ENCODE measurements at regions not wholly inside any gene's neighbourhood (a gene's known extent, or its start where the extent isn't known, plus 50 kb on each side); places are given as distances from the start of the nearest gene placed in this dataset.

GRCh38 chr5:68429510-68429909, 214.0 kb downstream of the PIK3R1 start:
- H3K27ac Mint-ChIP-seq, result no peak overlapping the region
- CTCF ChIA-PET, result interaction anchor here (1.2 kb wide), 1 partner anchor 142 kb away, joined by 3 read pairs; no protein-coding TSS in a partner anchor
- H3K4me1 Mint-ChIP-seq (ENCODE audit: low read depth), result peaks cover 56% of the 10 kb centered on the region
- no peak for DNase-seq
- peaks cover 5% of the 10 kb centered on the region for H3K27me3 Mint-ChIP-seq (ENCODE audit: low read depth)
- no peak overlapping the region for H3K4me3 Mint-ChIP-seq
- intact Hi-C loops (cut with micrococcal nuclease), result no loop called here
- no peaks in the 10 kb centered on the region for H3K9me3 Mint-ChIP-seq
- H3K36me3 Mint-ChIP-seq (ENCODE audit: low read depth), result no peaks in the 10 kb centered on the region

GRCh38 chr5:68430279-68430678, 214.7 kb downstream of the PIK3R1 start:
- H3K36me3 Mint-ChIP-seq (ENCODE audit: low read depth), result no peaks in the 10 kb centered on the region
- CTCF ChIA-PET, result interaction anchor here (1.2 kb wide), 1 partner anchor 143 kb away, joined by 3 read pairs; no protein-coding TSS in a partner anchor
- peaks cover 57% of the 10 kb centered on the region for H3K4me1 Mint-ChIP-seq (ENCODE audit: low read depth)
- no peak for DNase-seq
- intact Hi-C loops (cut with micrococcal nuclease), result loop anchor here (5.0 to 10.0 kb wide), 2 partner anchors 1425 to 1608 kb away; no protein-coding TSS in a partner anchor
- no peak overlapping the region for H3K27ac Mint-ChIP-seq
- no peaks in the 10 kb centered on the region for H3K9me3 Mint-ChIP-seq
- peaks cover 5% of the 10 kb centered on the region for H3K27me3 Mint-ChIP-seq (ENCODE audit: low read depth)
- no peak overlapping the region for H3K4me3 Mint-ChIP-seq

- H3K36me3 Mint-ChIP-seq (ENCODE audit: low read depth), result no peaks in the 10 kb centered on the region
- no peak overlapping the region for H3K4me3 Mint-ChIP-seq
- intact Hi-C loops (cut with micrococcal nuclease), result loop anchor here (5.0 to 10.0 kb wide), 2 partner anchors 1426 to 1609 kb away; no protein-coding TSS in a partner anchor
- peaks cover 5% of the 10 kb centered on the region for H3K27me3 Mint-ChIP-seq (ENCODE audit: low read depth)
- no peak for DNase-seq
- H3K9me3 Mint-ChIP-seq, result no peaks in the 10 kb centered on the region
- peaks cover 56% of the 10 kb centered on the region for H3K4me1 Mint-ChIP-seq (ENCODE audit: low read depth)
- H3K27ac Mint-ChIP-seq, result no peak overlapping the region
- CTCF ChIA-PET, result interaction anchor here (1.1 kb wide), 1 partner anchor 143 kb away, joined by 4 read pairs; no protein-coding TSS in a partner anchor
Measured at GRCh38 chr5:68431186-68431585, 215.6 kb downstream of the PIK3R1 start.

GRCh38 chr5:68431601-68432337, 216.2 kb downstream of the PIK3R1 start:
- no peak for DNase-seq
- Mint-ChIP-seq H3K27me3 (ENCODE audit: low read depth) (peaks cover 5% of the 10 kb centered on the region), H3K27ac (no peak overlapping the region), H3K4me3 (no peak overlapping the region), H3K4me1 (ENCODE audit: low read depth) (peaks cover 51% of the 10 kb centered on the region), H3K9me3 (no peaks in the 10 kb centered on the region), H3K36me3 (ENCODE audit: low read depth) (no peaks in the 10 kb centered on the region)
- intact Hi-C loops (cut with micrococcal nuclease), result loop anchor here (5.0 to 10.0 kb wide), 2 partner anchors 1427 to 1609 kb away; no protein-coding TSS in a partner anchor
- CTCF ChIA-PET, result interaction anchor here (1.1 kb wide), 1 partner anchor 144 kb away, joined by 4 read pairs; no protein-coding TSS in a partner anchor

- H3K4me1 Mint-ChIP-seq (ENCODE audit: low read depth), result peaks cover 51% of the 10 kb centered on the region
- intact Hi-C loops (cut with micrococcal nuclease), result loop anchor here (5.0 to 10.0 kb wide), 2 partner anchors 1428 to 1610 kb away; no protein-coding TSS in a partner anchor
- no peak overlapping the region for H3K27ac Mint-ChIP-seq
- peaks cover 5% of the 10 kb centered on the region for H3K27me3 Mint-ChIP-seq (ENCODE audit: low read depth)
- no peak overlapping the region for H3K4me3 Mint-ChIP-seq
- CTCF ChIA-PET, result interaction anchor here (0.9 to 2.5 kb wide), 2 partner anchors 26 to 152 kb away, joined by 4 to 8 read pairs; no protein-coding TSS in a partner anchor
- H3K36me3 Mint-ChIP-seq (ENCODE audit: low read depth), result no peaks in the 10 kb centered on the region
- DNase-seq, result peak; percentile 65
- H3K9me3 Mint-ChIP-seq, result no peaks in the 10 kb centered on the region
Measured at GRCh38 chr5:68432682-68433081, 217.1 kb downstream of the PIK3R1 start.

- Mint-ChIP-seq H3K4me1 (ENCODE audit: low read depth) (peaks cover 51% of the 10 kb centered on the region), H3K27me3 (ENCODE audit: low read depth) (peaks cover 8% of the 10 kb centered on the region), H3K36me3 (ENCODE audit: low read depth) (no peaks in the 10 kb centered on the region), H3K27ac (peak overlapping the region; percentile 63), H3K4me3 (no peak overlapping the region), H3K9me3 (no peaks in the 10 kb centered on the region)
- CTCF ChIA-PET, result interaction anchor here (0.7 to 2.5 kb wide), 3 partner anchors 27 to 153 kb away, joined by 3 to 8 read pairs (median 4); no protein-coding TSS in a partner anchor
- no peak for DNase-seq
- intact Hi-C loops (cut with micrococcal nuclease), result loop anchor here (5.0 to 10.0 kb wide), 2 partner anchors 1429 to 1611 kb away; no protein-coding TSS in a partner anchor
Measured at GRCh38 chr5:68433526-68433922, 218.0 kb downstream of the PIK3R1 start.

- Mint-ChIP-seq H3K4me3 (peak overlapping the region; percentile 23), H3K36me3 (ENCODE audit: low read depth) (no peaks in the 10 kb centered on the region), H3K4me1 (ENCODE audit: low read depth) (peaks cover 51% of the 10 kb centered on the region), H3K9me3 (no peaks in the 10 kb centered on the region), H3K27me3 (ENCODE audit: low read depth) (peaks cover 12% of the 10 kb centered on the region), H3K27ac (peak overlapping the region; percentile 73)
- intact Hi-C loops (cut with micrococcal nuclease), result loop anchor here (1.0 to 10.0 kb wide), 16 partner anchors 9 to 1612 kb away; partner anchors contain the start of gene PIK3R1
- peak; percentile 97 for DNase-seq
- CTCF ChIA-PET, result interaction anchor here (0.7 to 2.5 kb wide), 4 partner anchors 23 to 154 kb away, joined by 3 to 8 read pairs (median 4); no protein-coding TSS in a partner anchor
Measured at GRCh38 chr5:68433923-68434879, 218.6 kb downstream of the PIK3R1 start.

GRCh38 chr5:68435611-68436010, 220.1 kb downstream of the PIK3R1 start:
- CTCF ChIA-PET, result interaction anchor here (0.5 to 0.8 kb wide), 2 partner anchors 21 to 182 kb away, joined by 3 to 4 read pairs; no protein-coding TSS in a partner anchor
- H3K36me3 Mint-ChIP-seq (ENCODE audit: low read depth), result no peaks in the 10 kb centered on the region
- DNase-seq, result no peak
- peaks cover 15% of the 10 kb centered on the region for H3K27me3 Mint-ChIP-seq (ENCODE audit: low read depth)
- H3K4me3 Mint-ChIP-seq, result no peak overlapping the region
- peaks cover 51% of the 10 kb centered on the region for H3K4me1 Mint-ChIP-seq (ENCODE audit: low read depth)
- H3K27ac Mint-ChIP-seq, result no peak overlapping the region
- no peaks in the 10 kb centered on the region for H3K9me3 Mint-ChIP-seq
- intact Hi-C loops (cut with micrococcal nuclease), result loop anchor here (10.0 kb wide), 1 partner anchor 1431 kb away; no protein-coding TSS in a partner anchor

GRCh38 chr5:68436686-68437520, 221.3 kb downstream of the PIK3R1 start:
- intact Hi-C loops (cut with micrococcal nuclease), result loop anchor here (10.0 kb wide), 1 partner anchor 1432 kb away; no protein-coding TSS in a partner anchor
- peaks cover 13% of the 10 kb centered on the region for H3K27me3 Mint-ChIP-seq (ENCODE audit: low read depth)
- no peak overlapping the region for H3K27ac Mint-ChIP-seq
- H3K36me3 Mint-ChIP-seq (ENCODE audit: low read depth), result no peaks in the 10 kb centered on the region
- H3K9me3 Mint-ChIP-seq, result no peaks in the 10 kb centered on the region
- CTCF ChIA-PET, result no interaction called here
- DNase-seq, result no peak
- H3K4me1 Mint-ChIP-seq (ENCODE audit: low read depth), result peaks cover 52% of the 10 kb centered on the region
- no peak overlapping the region for H3K4me3 Mint-ChIP-seq

- peaks cover 10% of the 10 kb centered on the region for H3K27me3 Mint-ChIP-seq (ENCODE audit: low read depth)
- H3K9me3 Mint-ChIP-seq, result no peaks in the 10 kb centered on the region
- CTCF ChIA-PET, result interaction anchor here (1.3 kb wide), 1 partner anchor 152 kb away, joined by 4 read pairs; no protein-coding TSS in a partner anchor
- no peak for DNase-seq
- no peak overlapping the region for H3K27ac Mint-ChIP-seq
- H3K4me3 Mint-ChIP-seq, result no peak overlapping the region
- intact Hi-C loops (cut with micrococcal nuclease), result loop anchor here (10.0 kb wide), 1 partner anchor 1434 kb away; no protein-coding TSS in a partner anchor
- H3K4me1 Mint-ChIP-seq (ENCODE audit: low read depth), result peaks cover 34% of the 10 kb centered on the region
- no peaks in the 10 kb centered on the region for H3K36me3 Mint-ChIP-seq (ENCODE audit: low read depth)
Measured at GRCh38 chr5:68438876-68439275, 223.3 kb downstream of the PIK3R1 start.

- DNase-seq, result no peak
- Mint-ChIP-seq H3K27ac (no peak overlapping the region), H3K4me3 (no peak overlapping the region), H3K27me3 (ENCODE audit: low read depth) (peaks cover 10% of the 10 kb centered on the region), H3K36me3 (ENCODE audit: low read depth) (no peaks in the 10 kb centered on the region), H3K9me3 (no peaks in the 10 kb centered on the region), H3K4me1 (ENCODE audit: low read depth) (peaks cover 21% of the 10 kb centered on the region)
- intact Hi-C loops (cut with micrococcal nuclease), result no loop called here
- CTCF ChIA-PET, result interaction anchor here (1.1 kb wide), 1 partner anchor 22 kb away, joined by 4 read pairs; no protein-coding TSS in a partner anchor
Measured at GRCh38 chr5:68440245-68440644, 224.7 kb downstream of the PIK3R1 start.

All from activated naive CD4-positive, alpha-beta T cell treated with anti-CD3 and anti-CD28 coated beads for 36 hours (primary cell).